ENCODE measurements at regions not wholly inside any gene's neighbourhood (a gene's known extent, or its start where the extent isn't known, plus 50 kb on each side); places are given as distances from the start of the nearest gene placed in this dataset.

- no peak overlapping the region for H3K27ac ChIP-seq (ENCODE audit: low read depth, low read length)
- H3K9me3 ChIP-seq (ENCODE audit: low read length) = no peaks in the 10 kb centered on the region
- H3K9ac ChIP-seq (ENCODE audit: low read length) = no peak overlapping the region
- no peaks in the 10 kb centered on the region for H3K27me3 ChIP-seq (ENCODE audit: control insufficient read depth in 1 of 2, insufficient read depth in 2 of 2, low read length in 2 of 2)
- no peak overlapping the region for H3K4me3 ChIP-seq (ENCODE audit: low read depth in 1 of 2, low read length in 2 of 2)
- no peaks in the 10 kb centered on the region for H3K4me1 ChIP-seq (ENCODE audit: insufficient read depth, low read length)
- no peaks in the 10 kb centered on the region for H3K36me3 ChIP-seq (ENCODE audit: insufficient read depth, low read length)
Measured at GRCh38 chr9:79984429-79985067, 412.8 kb downstream of the TLE4 start.

- Histone ChIP-seq H3K27me3 (ENCODE audit: control insufficient read depth in 1 of 2, insufficient read depth in 2 of 2, low read length in 2 of 2) (no peaks in the 10 kb centered on the region), H3K36me3 (ENCODE audit: insufficient read depth, low read length) (no peaks in the 10 kb centered on the region), H3K4me1 (ENCODE audit: insufficient read depth, low read length) (no peaks in the 10 kb centered on the region), H3K9me3 (ENCODE audit: low read length) (no peaks in the 10 kb centered on the region), H3K9ac (ENCODE audit: low read length) (no peak overlapping the region), H3K27ac (ENCODE audit: low read depth, low read length) (no peak overlapping the region), H3K4me3 (ENCODE audit: low read depth in 1 of 2, low read length in 2 of 2) (no peak overlapping the region)
Measured at GRCh38 chr9:79980432-79980831, 408.7 kb downstream of the TLE4 start.

- no peaks in the 10 kb centered on the region for H3K36me3 ChIP-seq (ENCODE audit: insufficient read depth, low read length)
- no peak overlapping the region for H3K27ac ChIP-seq (ENCODE audit: low read depth, low read length)
- no peak overlapping the region for H3K4me3 ChIP-seq (ENCODE audit: low read depth in 1 of 2, low read length in 2 of 2)
- H3K9me3 ChIP-seq (ENCODE audit: low read length) = no peaks in the 10 kb centered on the region
- H3K9ac ChIP-seq (ENCODE audit: low read length) = no peak overlapping the region
- H3K4me1 ChIP-seq (ENCODE audit: insufficient read depth, low read length) = no peaks in the 10 kb centered on the region
- no peaks in the 10 kb centered on the region for H3K27me3 ChIP-seq (ENCODE audit: control insufficient read depth in 1 of 2, insufficient read depth in 2 of 2, low read length in 2 of 2)
Measured at GRCh38 chr9:79977510-79978197, 405.9 kb downstream of the TLE4 start.

DNA sequence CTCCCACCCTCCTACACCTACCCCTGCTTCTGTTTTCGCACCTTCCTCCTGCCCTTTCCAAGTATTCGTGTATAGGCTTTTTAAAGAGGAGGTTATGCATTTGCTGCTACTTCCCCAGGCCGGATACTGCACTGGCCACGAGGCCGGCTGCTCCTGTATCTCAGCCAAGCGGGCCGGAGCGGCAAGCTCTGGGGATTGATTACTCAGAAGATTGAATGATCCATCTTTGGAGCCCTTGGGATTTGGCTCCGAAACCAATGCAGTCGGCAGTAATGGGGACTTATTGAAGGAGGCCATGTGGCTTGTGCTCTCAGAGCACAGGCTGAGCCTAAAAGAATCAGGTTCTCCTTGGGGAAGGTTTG lies 405.3 kb downstream of the TLE4 start:
- Histone ChIP-seq H3K4me3 (ENCODE audit: low read depth in 1 of 2, low read length in 2 of 2) (no peak overlapping the region), H3K27ac (ENCODE audit: low read depth, low read length) (no peak overlapping the region), H3K4me1 (ENCODE audit: insufficient read depth, low read length) (no peaks in the 10 kb centered on the region), H3K36me3 (ENCODE audit: insufficient read depth, low read length) (no peaks in the 10 kb centered on the region), H3K9me3 (ENCODE audit: low read length) (no peaks in the 10 kb centered on the region), H3K9ac (ENCODE audit: low read length) (no peak overlapping the region), H3K27me3 (ENCODE audit: control insufficient read depth in 1 of 2, insufficient read depth in 2 of 2, low read length in 2 of 2) (no peaks in the 10 kb centered on the region)

DNA sequence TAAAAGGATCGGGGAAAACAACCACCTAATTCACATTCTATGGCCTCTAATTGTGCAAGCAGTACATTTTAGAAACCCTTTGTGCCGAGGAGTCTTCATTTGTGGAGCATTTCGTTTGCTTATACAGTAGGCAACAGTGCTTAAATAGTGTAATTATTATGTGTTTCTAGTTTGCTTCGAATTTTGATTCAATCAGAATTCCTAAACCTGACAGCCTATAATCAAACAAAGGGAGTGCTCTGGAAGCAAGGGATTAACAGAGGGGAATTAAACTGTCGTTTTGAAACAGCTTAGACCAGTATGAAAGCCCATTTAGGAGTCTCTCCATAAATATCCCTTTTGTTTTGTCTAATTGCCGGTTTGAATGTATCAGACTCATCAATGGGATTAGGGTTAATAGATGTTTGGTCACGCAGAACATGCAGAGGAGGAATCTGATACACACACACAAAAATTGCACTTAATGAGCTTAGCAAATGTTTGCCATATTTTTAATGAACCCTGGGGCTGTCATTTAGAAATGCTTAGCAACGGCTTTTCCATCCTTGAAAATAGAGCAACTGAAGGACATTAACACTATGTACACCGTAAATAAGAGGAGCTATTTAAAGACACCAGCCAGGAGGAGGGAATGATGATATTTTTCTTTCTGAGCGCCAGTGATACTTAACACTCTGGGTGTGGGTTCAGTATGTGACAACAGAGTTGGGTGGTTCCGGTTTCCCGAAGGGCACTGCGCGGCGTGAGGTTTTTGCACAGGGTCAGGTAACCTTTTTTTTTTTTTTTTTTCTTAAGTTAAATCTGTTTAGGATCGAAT lies 404.7 kb downstream of the TLE4 start:
- Histone ChIP-seq H3K27ac (ENCODE audit: low read depth, low read length) (no peak overlapping the region), H3K4me1 (ENCODE audit: insufficient read depth, low read length) (no peaks in the 10 kb centered on the region), H3K9ac (ENCODE audit: low read length) (no peak overlapping the region)

DNA sequence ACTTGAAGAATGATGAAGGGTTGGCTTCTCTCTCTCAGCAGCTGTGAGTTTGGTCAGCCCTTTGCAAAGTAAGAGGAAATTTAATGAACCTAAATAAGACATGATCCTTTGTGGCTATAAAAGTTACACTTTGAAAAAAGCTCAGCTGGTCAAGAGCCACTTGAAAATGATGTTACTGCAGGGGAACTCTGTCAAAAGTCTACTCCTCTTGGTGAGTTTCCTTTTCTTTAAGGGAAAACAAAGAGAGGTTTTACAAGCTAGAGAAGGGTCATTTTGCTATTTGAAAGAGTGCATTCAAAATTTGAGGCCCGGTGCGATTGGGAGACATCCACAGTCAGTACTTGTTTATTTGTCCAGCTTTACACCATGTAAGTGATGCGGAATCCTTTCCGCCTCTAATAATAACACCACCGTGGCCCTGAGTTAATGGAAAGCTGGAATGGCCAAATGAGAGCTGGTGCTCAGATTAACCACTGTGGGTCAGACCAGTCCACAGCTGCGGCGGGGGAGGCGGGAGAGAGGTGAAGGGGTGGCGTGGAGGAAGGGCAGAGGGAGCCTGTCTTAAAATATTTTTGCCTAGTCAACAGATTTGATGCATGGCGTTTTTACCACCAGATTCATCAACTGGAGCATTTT lies 404.0 kb downstream of the TLE4 start:
- no peaks in the 10 kb centered on the region for H3K4me1 ChIP-seq (ENCODE audit: insufficient read depth, low read length)
- H3K27ac ChIP-seq (ENCODE audit: low read depth, low read length) = no peak overlapping the region
- H3K4me3 ChIP-seq (ENCODE audit: low read depth in 1 of 2, low read length in 2 of 2) = no peak overlapping the region
- no peaks in the 10 kb centered on the region for H3K9me3 ChIP-seq (ENCODE audit: low read length)
- H3K9ac ChIP-seq (ENCODE audit: low read length) = no peak overlapping the region
- H3K36me3 ChIP-seq (ENCODE audit: insufficient read depth, low read length) = no peaks in the 10 kb centered on the region
- H3K27me3 ChIP-seq (ENCODE audit: control insufficient read depth in 1 of 2, insufficient read depth in 2 of 2, low read length in 2 of 2) = no peaks in the 10 kb centered on the region

More for the DNA sequence above, 404.7 kb downstream of the TLE4 start:
- Histone ChIP-seq H3K27me3 (ENCODE audit: control insufficient read depth in 1 of 2, insufficient read depth in 2 of 2, low read length in 2 of 2) (no peaks in the 10 kb centered on the region), H3K4me3 (ENCODE audit: low read depth in 1 of 2, low read length in 2 of 2) (no peak overlapping the region), H3K9me3 (ENCODE audit: low read length) (no peaks in the 10 kb centered on the region), H3K36me3 (ENCODE audit: insufficient read depth, low read length) (no peaks in the 10 kb centered on the region)

GRCh38 chr9:79974806-79975422 lies 403.1 kb downstream of the TLE4 start:
- Histone ChIP-seq H3K9me3 (ENCODE audit: low read length) (no peaks in the 10 kb centered on the region), H3K27me3 (ENCODE audit: control insufficient read depth in 1 of 2, insufficient read depth in 2 of 2, low read length in 2 of 2) (no peaks in the 10 kb centered on the region), H3K36me3 (ENCODE audit: insufficient read depth, low read length) (no peaks in the 10 kb centered on the region), H3K27ac (ENCODE audit: low read depth, low read length) (no peak overlapping the region), H3K4me1 (ENCODE audit: insufficient read depth, low read length) (no peaks in the 10 kb centered on the region), H3K4me3 (ENCODE audit: low read depth in 1 of 2, low read length in 2 of 2) (no peak overlapping the region), H3K9ac (ENCODE audit: low read length) (no peak overlapping the region)

DNA sequence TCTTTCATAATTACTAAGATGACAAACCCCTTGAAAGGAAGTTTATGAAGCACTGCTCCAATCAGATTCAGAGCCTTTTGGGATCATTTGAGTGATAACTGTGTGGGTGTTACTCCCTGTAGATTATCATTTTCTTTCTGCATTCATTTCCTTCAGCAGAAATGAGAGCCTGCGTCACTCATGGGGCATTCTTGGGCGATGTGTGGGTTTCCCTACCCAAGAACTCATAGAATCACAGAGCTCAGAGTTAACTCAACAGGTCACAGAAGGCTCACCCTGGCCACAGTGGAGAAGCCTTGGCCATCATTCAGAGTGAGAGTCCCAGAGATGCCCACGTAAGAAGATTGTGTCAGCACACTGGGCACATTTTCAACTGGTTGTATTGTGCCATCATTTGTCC lies 401.9 kb downstream of the TLE4 start:
- Histone ChIP-seq H3K4me3 (ENCODE audit: low read depth in 1 of 2, low read length in 2 of 2) (no peak overlapping the region), H3K4me1 (ENCODE audit: insufficient read depth, low read length) (no peaks in the 10 kb centered on the region), H3K9me3 (ENCODE audit: low read length) (no peaks in the 10 kb centered on the region), H3K9ac (ENCODE audit: low read length) (no peak overlapping the region), H3K36me3 (ENCODE audit: insufficient read depth, low read length) (no peaks in the 10 kb centered on the region), H3K27me3 (ENCODE audit: control insufficient read depth in 1 of 2, insufficient read depth in 2 of 2, low read length in 2 of 2) (no peaks in the 10 kb centered on the region), H3K27ac (ENCODE audit: low read depth, low read length) (no peak overlapping the region)

GRCh38 chr9:79970146-79970425 lies 398.3 kb downstream of the TLE4 start:
- Histone ChIP-seq H3K4me1 (ENCODE audit: insufficient read depth, low read length) (no peaks in the 10 kb centered on the region), H3K4me3 (ENCODE audit: low read depth in 1 of 2, low read length in 2 of 2) (no peak overlapping the region), H3K36me3 (ENCODE audit: insufficient read depth, low read length) (no peaks in the 10 kb centered on the region), H3K9ac (ENCODE audit: low read length) (no peak overlapping the region), H3K27ac (ENCODE audit: low read depth, low read length) (no peak overlapping the region), H3K9me3 (ENCODE audit: low read length) (no peaks in the 10 kb centered on the region), H3K27me3 (ENCODE audit: control insufficient read depth in 1 of 2, insufficient read depth in 2 of 2, low read length in 2 of 2) (no peaks in the 10 kb centered on the region)

DNA sequence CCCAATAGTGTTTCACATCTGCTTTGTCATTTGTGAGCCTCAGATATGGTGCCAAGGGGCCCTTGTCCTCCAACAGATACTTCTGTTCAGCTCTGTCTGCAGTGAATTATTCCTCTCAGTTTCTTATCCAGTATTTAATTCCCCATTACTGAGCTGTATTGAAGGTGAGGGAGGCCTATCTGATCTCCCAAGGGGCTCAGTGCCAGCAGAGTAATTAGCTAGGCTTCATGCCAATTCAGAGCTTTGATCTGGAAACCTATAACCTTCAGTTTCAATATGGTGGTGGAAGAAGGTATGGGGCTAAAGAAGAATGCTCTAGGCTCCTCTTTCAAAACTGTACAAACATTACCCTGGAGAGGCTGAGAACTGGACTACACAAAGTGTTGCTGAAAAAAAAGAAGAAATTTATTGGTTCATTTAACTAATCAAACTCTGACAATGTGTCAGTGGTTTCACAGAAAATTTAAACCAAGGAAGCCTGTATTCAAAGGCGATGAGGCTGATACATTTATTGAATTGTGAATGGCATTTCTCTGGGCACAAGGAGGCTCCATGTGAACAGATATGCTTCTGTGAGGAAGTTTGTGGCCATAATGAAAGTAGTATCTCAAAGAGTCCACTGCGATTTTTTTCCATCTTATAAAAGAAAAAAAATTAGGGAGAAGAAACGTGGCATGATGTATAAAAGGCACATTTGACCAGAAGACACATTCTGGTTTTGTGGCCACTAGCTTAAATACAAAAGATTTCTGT lies 397.8 kb downstream of the TLE4 start:
- no peak overlapping the region for H3K27ac ChIP-seq (ENCODE audit: low read depth, low read length)
- no peaks in the 10 kb centered on the region for H3K4me1 ChIP-seq (ENCODE audit: insufficient read depth, low read length)
- no peaks in the 10 kb centered on the region for H3K36me3 ChIP-seq (ENCODE audit: insufficient read depth, low read length)
- H3K27me3 ChIP-seq (ENCODE audit: control insufficient read depth in 1 of 2, insufficient read depth in 2 of 2, low read length in 2 of 2) = no peaks in the 10 kb centered on the region
- no peak overlapping the region for H3K9ac ChIP-seq (ENCODE audit: low read length)
- no peak overlapping the region for H3K4me3 ChIP-seq (ENCODE audit: low read depth in 1 of 2, low read length in 2 of 2)
- H3K9me3 ChIP-seq (ENCODE audit: low read length) = no peaks in the 10 kb centered on the region

DNA sequence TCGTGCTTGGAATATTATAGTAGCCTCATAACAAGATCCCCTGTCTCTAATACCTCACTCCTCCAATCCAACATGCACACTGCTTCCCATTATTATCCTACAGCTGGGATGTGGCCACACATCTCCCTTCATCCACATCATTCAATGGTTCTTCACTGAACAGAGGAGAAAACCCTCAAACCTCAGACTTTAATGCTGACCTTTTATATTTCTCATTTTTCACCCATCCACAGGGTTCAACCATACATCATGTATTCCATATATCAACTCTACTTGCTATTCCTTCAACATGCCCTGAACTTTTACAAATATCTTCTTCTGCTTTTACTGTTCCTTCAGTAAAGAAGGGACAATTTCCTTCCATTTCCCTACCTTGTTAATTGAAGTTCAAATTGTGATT lies 396.8 kb downstream of the TLE4 start:
- H3K4me1 ChIP-seq (ENCODE audit: insufficient read depth, low read length) = no peaks in the 10 kb centered on the region
- no peak overlapping the region for H3K9ac ChIP-seq (ENCODE audit: low read length)
- no peak overlapping the region for H3K4me3 ChIP-seq (ENCODE audit: low read depth in 1 of 2, low read length in 2 of 2)
- H3K9me3 ChIP-seq (ENCODE audit: low read length) = no peaks in the 10 kb centered on the region
- no peaks in the 10 kb centered on the region for H3K36me3 ChIP-seq (ENCODE audit: insufficient read depth, low read length)
- H3K27me3 ChIP-seq (ENCODE audit: control insufficient read depth in 1 of 2, insufficient read depth in 2 of 2, low read length in 2 of 2) = no peaks in the 10 kb centered on the region
- no peak overlapping the region for H3K27ac ChIP-seq (ENCODE audit: low read depth, low read length)

Data from muscle layer of colon (tissue), 2 donors.